GM18870 (cell line): ENCODE measurements at regions not wholly inside any gene's neighbourhood (a gene's known extent, or its start where the extent isn't known, plus 50 kb on each side); places are given as distances from the start of the nearest gene placed in this dataset.
"Not testable (repeated sequence)": the region's sequence is repeated elsewhere in the genome, so short reads cannot be mapped to it uniquely, and the experiment has no call there.

Source experiments
- ATAC-seq: cut with Tn5 transposase; IDR thresholded peaks from one replicate; pipeline ENCODE4 v1.9.1; 2021; ENCODE audit warnings: moderate library complexity; ENCODE audit not compliant: unreplicated experiment

- no peak for ATAC-seq
These were observed 128.3 kb upstream of the CARMIL1 start for GRCh38 chr6:25150863-25151262.

- no peak for ATAC-seq
These were observed 126.1 kb upstream of the CARMIL1 start for GRCh38 chr6:25153079-25153478.

GRCh38 chr6:25154034-25154596 is 125.1 kb upstream of the CARMIL1 start:
- ATAC-seq = no peak

GRCh38 chr6:25155211-25155610 is 124.0 kb upstream of the CARMIL1 start:
- ATAC-seq = no peak

- ATAC-seq = no peak
These were observed 123.1 kb upstream of the CARMIL1 start for GRCh38 chr6:25156123-25156522.

GRCh38 chr6:25157183-25157582 is 122.0 kb upstream of the CARMIL1 start:
- no peak for ATAC-seq

- no peak for ATAC-seq
These were observed 121.3 kb upstream of the CARMIL1 start for GRCh38 chr6:25157842-25158241.

- not testable (repeated sequence) for ATAC-seq
These were observed 119.0 kb upstream of the CARMIL1 start for GRCh38 chr6:25160134-25160533.

GRCh38 chr6:25165177-25165576 is 114.0 kb upstream of the CARMIL1 start:
- no peak for ATAC-seq

- no peak for ATAC-seq
These were observed 113.4 kb upstream of the CARMIL1 start for GRCh38 chr6:25165800-25166199.

GRCh38 chr6:25166955-25167748 is 112.0 kb upstream of the CARMIL1 start:
- no peak for ATAC-seq

- ATAC-seq = no peak
These were observed 111.2 kb upstream of the CARMIL1 start for GRCh38 chr6:25167961-25168360.

- ATAC-seq = no peak
These were observed 110.5 kb upstream of the CARMIL1 start for GRCh38 chr6:25168637-25169036.

GRCh38 chr6:25169553-25169952 is 109.6 kb upstream of the CARMIL1 start:
- no peak for ATAC-seq

- no peak for ATAC-seq
These were observed 109.2 kb upstream of the CARMIL1 start for GRCh38 chr6:25169961-25170360.

- ATAC-seq = no peak
These were observed 108.5 kb upstream of the CARMIL1 start for GRCh38 chr6:25170640-25171039.

GRCh38 chr6:25171301-25171700 is 107.9 kb upstream of the CARMIL1 start:
- no peak for ATAC-seq

GRCh38 chr6:25172819-25173218 is 106.4 kb upstream of the CARMIL1 start:
- ATAC-seq = no peak

GRCh38 chr6:25173246-25173645 is 105.9 kb upstream of the CARMIL1 start:
- no peak for ATAC-seq

GRCh38 chr6:25173951-25174474 is 105.2 kb upstream of the CARMIL1 start:
- no peak for ATAC-seq

- ATAC-seq = no peak
These were observed 104.5 kb upstream of the CARMIL1 start for GRCh38 chr6:25174678-25175077.

GRCh38 chr6:25175196-25175595 is 104.0 kb upstream of the CARMIL1 start:
- ATAC-seq = no peak
